Neural cell (in vitro differentiated cells): ENCODE measurements at regions not wholly inside any gene's neighbourhood (a gene's known extent, or its start where the extent isn't known, plus 50 kb on each side); places are given as distances from the start of the nearest gene placed in this dataset.

Experiments
- H2AFZ ChIP-seq: fragments of 200-600, 300-800 bp; sonication (generic), shearing (Covaris generic); 2 replicates; pipeline ENCODE4 v1.6.0; 2014; ENCODE audit warnings: low read depth, mild to moderate bottlenecking, antibody characterized with exemption, low read length, moderate library complexity
- H3F3A ChIP-seq: fragments of 200-600 bp; shearing (Covaris generic); 2 replicates; pipeline ENCODE4 v1.6.1; 2016; ENCODE audit warnings: mild to moderate bottlenecking, moderate library complexity, mixed read lengths, antibody characterized with exemption, low read length; ENCODE audit not compliant: insufficient read depth, poor library complexity, severe bottlenecking
- H3K27ac ChIP-seq: fragments of 200-600, 300-800 bp; sonication (generic), shearing (Covaris generic); 2 replicates; pipeline ENCODE4 v1.5.1; 2014; ENCODE audit warnings: mild to moderate bottlenecking, low read length, moderate library complexity
- H3K27me3 ChIP-seq: fragments of 300-800, 200-600 bp; sonication (generic), shearing (Covaris generic); 2 replicates; pipeline ENCODE4 v1.6.0; 2014; ENCODE audit warnings: mild to moderate bottlenecking, low read depth, low read length, moderate library complexity; ENCODE audit not compliant: insufficient read depth
- H3K36me3 ChIP-seq: fragments of 300-800, 200-600 bp; sonication (generic), shearing (Covaris generic); 2 replicates; pipeline ENCODE4 v1.5.1; 2014; ENCODE audit warnings: mild to moderate bottlenecking, antibody characterized with exemption, low read length, moderate library complexity; ENCODE audit not compliant: insufficient read depth
- H3K4me2 ChIP-seq: fragments of 300-800, 200-600 bp; sonication (generic), shearing (Covaris generic); 2 replicates; pipeline ENCODE4 v1.6.0; 2014; ENCODE audit warnings: mild to moderate bottlenecking, low read length
- H3K4me3 ChIP-seq: fragments of 300-800, 200-600 bp; sonication (generic), shearing (Covaris generic); 2 replicates; pipeline ENCODE4 v1.5.1; 2014; ENCODE audit warnings: mild to moderate bottlenecking, low read length, moderate library complexity
- H3K79me2 ChIP-seq: fragments of 200-600 bp; shearing (Covaris generic); replicated peaks from 2 replicates; pipeline ENCODE4 v1.6.0; 2014; ENCODE audit warnings: mild to moderate bottlenecking, low read length, moderate library complexity; ENCODE audit not compliant: insufficient read depth
- H3K9ac ChIP-seq: fragments of 300-800, 200-600 bp; sonication (generic), shearing (Covaris generic); 2 replicates; pipeline ENCODE4 v1.6.1; 2016; ENCODE audit warnings: mild to moderate bottlenecking, low read length, mixed read lengths
- H3K9me2 ChIP-seq: fragments of 200-600 bp; shearing (Covaris generic); 2 replicates; pipeline ENCODE4 v1.6.1; 2016; ENCODE audit warnings: mild to moderate bottlenecking, low read length, mixed read lengths; ENCODE audit not compliant: insufficient read depth
- H3K9me3 ChIP-seq: fragments of 200-600, 300-800 bp; sonication (generic), shearing (Covaris generic); 2 replicates; pipeline ENCODE4 v1.6.1; 2016; ENCODE audit warnings: mild to moderate bottlenecking, mixed run types, low read length, moderate library complexity, mixed read lengths
- H4K20me1 ChIP-seq: fragments of 200-600 bp; shearing (Covaris generic); 2 replicates; pipeline ENCODE4 v1.6.1; 2016; ENCODE audit warnings: mild to moderate bottlenecking, mixed run types; ENCODE audit not compliant: insufficient read depth
- CTCF ChIP-seq: fragments of 450-650 bp; IDR thresholded peaks from 2 replicates; pipeline ENCODE4 v1.5.1; 2014; ENCODE audit warnings: antibody characterized with exemption, mild to moderate bottlenecking, moderate library complexity; ENCODE audit not compliant: poor library complexity, severe bottlenecking
- EP300 ChIP-seq: fragments of 450-650 bp; conservative IDR thresholded peaks from 2 replicates; pipeline ENCODE4 v1.6.1; 2014; ENCODE audit warnings: antibody characterized with exemption, mild to moderate bottlenecking, moderate library complexity; ENCODE audit not compliant: poor library complexity, severe bottlenecking
- EZH2 ChIP-seq: fragments of 200-600, 300-800 bp; shearing (Covaris generic), sonication (generic); IDR thresholded peaks from 2 replicates; pipeline ENCODE4 v1.6.1; 2014; ENCODE audit warnings: antibody characterized with exemption, low read length, borderline replicate concordance, mild to moderate bottlenecking; ENCODE audit not compliant: insufficient read depth, poor library complexity, severe bottlenecking
- MXI1 ChIP-seq: fragments of 450-650 bp; conservative IDR thresholded peaks from 2 replicates; pipeline ENCODE4 v1.6.1; 2014; ENCODE audit warnings: antibody characterized with exemption, mild to moderate bottlenecking; ENCODE audit not compliant: poor library complexity, severe bottlenecking
- POLR2AphosphoS5 ChIP-seq: IDR thresholded peaks from 2 replicates; pipeline ENCODE4 v1.6.1; 2012
- RAD21 ChIP-seq: fragments of 450-650 bp; conservative IDR thresholded peaks from 2 replicates; pipeline ENCODE4 v1.6.1; 2014; ENCODE audit warnings: antibody characterized with exemption, mild to moderate bottlenecking, moderate library complexity
- REST ChIP-seq: IDR thresholded peaks from 2 replicates; pipeline ENCODE4 v1.6.1; 2012; ENCODE audit warnings: borderline replicate concordance
- SMC3 ChIP-seq: fragments of 450-650 bp; conservative IDR thresholded peaks from 2 replicates; pipeline ENCODE4 v1.6.1; 2014; ENCODE audit warnings: antibody characterized with exemption, mild to moderate bottlenecking, moderate library complexity; ENCODE audit not compliant: poor library complexity
- TAF1 ChIP-seq: IDR thresholded peaks from 2 replicates; pipeline ENCODE4 v1.6.1; 2012; ENCODE audit warnings: low read depth

- no peak overlapping the region for H3K27ac ChIP-seq
- no peak overlapping the region for H3K4me2 ChIP-seq
- no peaks in the 10 kb centered on the region for H3K9me2 ChIP-seq
- no peak overlapping the region for H3K9ac ChIP-seq
- no peaks in the 10 kb centered on the region for H3K27me3 ChIP-seq
- H3K36me3 ChIP-seq: no peaks in the 10 kb centered on the region
- no peak overlapping the region for H2AFZ ChIP-seq
- no peaks in the 10 kb centered on the region for H3F3A ChIP-seq
- no peak for TF ChIP-seq SMC3
- no peak for TF ChIP-seq EZH2
- TF ChIP-seq EP300: no peak
- no peak for TF ChIP-seq RAD21
- no peak for TF ChIP-seq TAF1
- H4K20me1 ChIP-seq: no peaks in the 10 kb centered on the region
- H3K9me3 ChIP-seq: no peaks in the 10 kb centered on the region
- no peak overlapping the region for H3K4me3 ChIP-seq
- no peaks in the 10 kb centered on the region for H3K79me2 ChIP-seq
These were observed 69.8 kb downstream of the GPR88 start for GRCh38 chr1:100607628-100608240.

- Histone ChIP-seq H3K9me3 (no peaks in the 10 kb centered on the region), H3K27me3 (no peaks in the 10 kb centered on the region), H4K20me1 (no peaks in the 10 kb centered on the region), H3K4me2 (no peak overlapping the region), H3K9ac (no peak overlapping the region), H3F3A (no peaks in the 10 kb centered on the region), H2AFZ (no peak overlapping the region), H3K36me3 (no peaks in the 10 kb centered on the region), H3K27ac (no peak overlapping the region), H3K79me2 (no peaks in the 10 kb centered on the region), H3K4me3 (no peak overlapping the region), H3K9me2 (no peaks in the 10 kb centered on the region)
- TF ChIP-seq CTCF: no peak
- TF ChIP-seq MXI1: no peak
- TF ChIP-seq RAD21: no peak
- TF ChIP-seq TAF1: no peak
- no peak for TF ChIP-seq POLR2AphosphoS5
These were observed 71.9 kb downstream of the GPR88 start for GRCh38 chr1:100609849-100610248.

GRCh38 chr1:100611086-100611485 lies 73.1 kb downstream of the GPR88 start:
- H3K4me2 ChIP-seq: no peak overlapping the region
- TF ChIP-seq TAF1: no peak
- no peak for TF ChIP-seq EP300
- TF ChIP-seq SMC3: no peak
- no peak for TF ChIP-seq RAD21
- no peak for TF ChIP-seq REST
- no peak for TF ChIP-seq CTCF
- TF ChIP-seq MXI1: no peak
- no peak for TF ChIP-seq POLR2AphosphoS5
- TF ChIP-seq EZH2: no peak
- H3K27me3 ChIP-seq: no peaks in the 10 kb centered on the region
- no peaks in the 10 kb centered on the region for H3K36me3 ChIP-seq
- H3K9ac ChIP-seq: no peak overlapping the region
- no peak overlapping the region for H2AFZ ChIP-seq
- H3K79me2 ChIP-seq: no peaks in the 10 kb centered on the region
- no peak overlapping the region for H3K27ac ChIP-seq
- no peak overlapping the region for H3K4me3 ChIP-seq
- H3F3A ChIP-seq: no peaks in the 10 kb centered on the region
- no peaks in the 10 kb centered on the region for H3K9me3 ChIP-seq
- no peaks in the 10 kb centered on the region for H3K9me2 ChIP-seq
- H4K20me1 ChIP-seq: no peaks in the 10 kb centered on the region
